GM18508 (cell line): ENCODE measurements at regions not wholly inside any gene's neighbourhood (a gene's known extent, or its start where the extent isn't known, plus 50 kb on each side); places are given as distances from the start of the nearest gene placed in this dataset.
"Not testable (repeated sequence)": the region's sequence is repeated elsewhere in the genome, so short reads cannot be mapped to it uniquely, and the experiment has no call there.

Experiments used
- ATAC-seq: cut with Tn5 transposase; IDR thresholded peaks from one replicate; pipeline ENCODE4 v1.9.1; 2021; ENCODE audit warnings: moderate number of reproducible peaks; ENCODE audit not compliant: insufficient read depth, unreplicated experiment

GRCh38 chr6:9178071-9178470 lies 742.7 kb upstream of the SLC35B3 start:
- ATAC-seq = no peak

- ATAC-seq = no peak
Measured at GRCh38 chr6:9173229-9173628, 737.9 kb upstream of the SLC35B3 start.

GRCh38 chr6:9172096-9172495 lies 736.8 kb upstream of the SLC35B3 start:
- no peak for ATAC-seq

GRCh38 chr6:9168669-9169068 lies 733.3 kb upstream of the SLC35B3 start:
- ATAC-seq = no peak

GRCh38 chr6:9161731-9162130 lies 726.4 kb upstream of the SLC35B3 start:
- ATAC-seq = no peak

- no peak for ATAC-seq
Measured at GRCh38 chr6:9159051-9159450, 723.7 kb upstream of the SLC35B3 start.

- ATAC-seq = no peak
Measured at GRCh38 chr6:9155836-9156235, 720.5 kb upstream of the SLC35B3 start.

- ATAC-seq = no peak
Measured at GRCh38 chr6:9143140-9143539, 707.8 kb upstream of the SLC35B3 start.

- no peak for ATAC-seq
Measured at GRCh38 chr6:9140951-9141460, 705.7 kb upstream of the SLC35B3 start.

GRCh38 chr6:9140172-9140571 lies 704.8 kb upstream of the SLC35B3 start:
- no peak for ATAC-seq

- no peak for ATAC-seq
Measured at GRCh38 chr6:9139746-9140145, 704.4 kb upstream of the SLC35B3 start.

GRCh38 chr6:9138936-9139335 lies 703.6 kb upstream of the SLC35B3 start:
- no peak for ATAC-seq

GRCh38 chr6:9136141-9136822 lies 700.9 kb upstream of the SLC35B3 start:
- ATAC-seq = no peak

GRCh38 chr6:9131616-9132015 lies 696.3 kb upstream of the SLC35B3 start:
- ATAC-seq = no peak

- no peak for ATAC-seq
Measured at GRCh38 chr6:9131201-9131600, 695.9 kb upstream of the SLC35B3 start.

- ATAC-seq = no peak
Measured at GRCh38 chr6:9128970-9129369, 693.6 kb upstream of the SLC35B3 start.

- no peak for ATAC-seq
Measured at GRCh38 chr6:9126878-9127560, 691.7 kb upstream of the SLC35B3 start.

GRCh38 chr6:9126034-9126433 lies 690.7 kb upstream of the SLC35B3 start:
- not testable (repeated sequence) for ATAC-seq

- ATAC-seq = no peak
Measured at GRCh38 chr6:9121549-9121948, 686.2 kb upstream of the SLC35B3 start.

- no peak for ATAC-seq
Measured at GRCh38 chr6:9116026-9116425, 680.7 kb upstream of the SLC35B3 start.

- ATAC-seq = no peak
Measured at GRCh38 chr6:9112544-9112943, 677.2 kb upstream of the SLC35B3 start.
